Muscle of leg (tissue), 3 donors: ENCODE measurements at regions not wholly inside any gene's neighbourhood (a gene's known extent, or its start where the extent isn't known, plus 50 kb on each side); places are given as distances from the start of the nearest gene placed in this dataset.

Experiments
- DNase-seq: peaks from one replicate; pipeline ENCODE4 v3.0.0; 2013
- H3K27ac ChIP-seq: one replicate; pipeline ENCODE4 v1.5.1; 2013; ENCODE audit warnings: mild to moderate bottlenecking, low read length, control low read depth
- H3K27me3 ChIP-seq: one replicate; pipeline ENCODE4 v1.6.1; 2013; ENCODE audit warnings: low read length; ENCODE audit not compliant: control insufficient read depth, insufficient read depth
- H3K36me3 ChIP-seq: one replicate; pipeline ENCODE4 v1.6.1; 2013; ENCODE audit warnings: low read length; ENCODE audit not compliant: control insufficient read depth, insufficient read depth
- H3K4me1 ChIP-seq: one replicate; pipeline ENCODE4 v1.6.1; 2013; ENCODE audit warnings: low read length; ENCODE audit not compliant: control insufficient read depth, insufficient read depth
- H3K4me3 ChIP-seq: one replicate; pipeline ENCODE4 v1.5.1; 2013; ENCODE audit warnings: low read length, control low read depth
- H3K9me3 ChIP-seq: replicated peaks from 2 replicates; pipeline ENCODE4 v1.6.1; 2013; ENCODE audit warnings: low read depth, low read length; ENCODE audit not compliant: control insufficient read depth
- WGBS: methylation state at CpG from one replicate; pipeline ENCODE4 v1.1.5; 2013; ENCODE audit warnings: missing lambda C conversion rate; ENCODE audit not compliant: insufficient coverage; 5-methylcytosine and 5-hydroxymethylcytosine counted together

- H3K9me3 ChIP-seq = no peaks in the 10 kb centered on the region
- H3K27ac ChIP-seq = no peak overlapping the region
- DNase-seq = no peak
- peaks cover 24% of the 10 kb centered on the region for H3K4me1 ChIP-seq
- no peaks in the 10 kb centered on the region for H3K27me3 ChIP-seq
- whole genome bisulfite sequencing = 45% methylated on average over 4 of the region's 4 CpGs
- H3K36me3 ChIP-seq = no peaks in the 10 kb centered on the region
- no peak overlapping the region for H3K4me3 ChIP-seq
These were observed 86.4 kb upstream of the C1orf21 start for GRCh38 chr1:184300446-184300845.

GRCh38 chr1:184301227-184301626 lies 85.6 kb upstream of the C1orf21 start:
- no CpG with 5 or more reads among the region's 1 CpG for WGBS
- no peak overlapping the region for H3K27ac ChIP-seq
- H3K27me3 ChIP-seq = no peaks in the 10 kb centered on the region
- no peaks in the 10 kb centered on the region for H3K36me3 ChIP-seq
- no peaks in the 10 kb centered on the region for H3K9me3 ChIP-seq
- no peak for DNase-seq
- peaks cover 24% of the 10 kb centered on the region for H3K4me1 ChIP-seq
- no peak overlapping the region for H3K4me3 ChIP-seq

- Histone ChIP-seq H3K27ac (no peak overlapping the region), H3K4me1 (peaks cover 14% of the 10 kb centered on the region), H3K9me3 (no peaks in the 10 kb centered on the region), H3K27me3 (no peaks in the 10 kb centered on the region), H3K4me3 (no peak overlapping the region), H3K36me3 (no peaks in the 10 kb centered on the region)
- no CpG with 5 or more reads among the region's 3 CpGs for WGBS
- no peak for DNase-seq
These were observed 84.5 kb upstream of the C1orf21 start for GRCh38 chr1:184302346-184302745.

GRCh38 chr1:184310157-184310819 lies 76.5 kb upstream of the C1orf21 start:
- Histone ChIP-seq H3K4me3 (no peak overlapping the region), H3K9me3 (no peaks in the 10 kb centered on the region), H3K4me1 (no peaks in the 10 kb centered on the region), H3K27ac (no peak overlapping the region), H3K36me3 (no peaks in the 10 kb centered on the region), H3K27me3 (no peaks in the 10 kb centered on the region)
- no peak for DNase-seq
- 71% methylated on average over 1 of the region's 1 CpG for WGBS

- WGBS = no CpG with 5 or more reads among the region's 2 CpGs
- no peak for DNase-seq
- Histone ChIP-seq H3K4me3 (no peak overlapping the region), H3K27ac (no peak overlapping the region), H3K4me1 (no peaks in the 10 kb centered on the region), H3K9me3 (no peaks in the 10 kb centered on the region), H3K36me3 (no peaks in the 10 kb centered on the region), H3K27me3 (no peaks in the 10 kb centered on the region)
These were observed 75.2 kb upstream of the C1orf21 start for GRCh38 chr1:184311580-184311979.

GRCh38 chr1:184315254-184315653 lies 71.6 kb upstream of the C1orf21 start:
- Histone ChIP-seq H3K4me3 (no peak overlapping the region), H3K27me3 (no peaks in the 10 kb centered on the region), H3K9me3 (no peaks in the 10 kb centered on the region), H3K36me3 (no peaks in the 10 kb centered on the region), H3K27ac (no peak overlapping the region), H3K4me1 (no peaks in the 10 kb centered on the region)
- WGBS = no CpG with 5 or more reads among the region's 2 CpGs
- DNase-seq = no peak

GRCh38 chr1:184319879-184320278 lies 67.0 kb upstream of the C1orf21 start:
- Histone ChIP-seq H3K9me3 (no peaks in the 10 kb centered on the region), H3K4me3 (no peak overlapping the region), H3K27ac (no peak overlapping the region), H3K4me1 (no peaks in the 10 kb centered on the region), H3K27me3 (no peaks in the 10 kb centered on the region), H3K36me3 (no peaks in the 10 kb centered on the region)
- 84% methylated on average over 2 of the region's 3 CpGs for WGBS
- DNase-seq = no peak

GRCh38 chr1:184322253-184322652 lies 64.6 kb upstream of the C1orf21 start:
- H3K36me3 ChIP-seq = no peaks in the 10 kb centered on the region
- no peaks in the 10 kb centered on the region for H3K4me1 ChIP-seq
- WGBS = no CpG with 5 or more reads among the region's 6 CpGs
- no peaks in the 10 kb centered on the region for H3K27me3 ChIP-seq
- H3K27ac ChIP-seq = no peak overlapping the region
- no peak overlapping the region for H3K4me3 ChIP-seq
- no peak for DNase-seq
- no peaks in the 10 kb centered on the region for H3K9me3 ChIP-seq

GRCh38 chr1:184324972-184325371 lies 61.9 kb upstream of the C1orf21 start:
- Histone ChIP-seq H3K4me1 (no peaks in the 10 kb centered on the region), H3K27me3 (no peaks in the 10 kb centered on the region), H3K27ac (no peak overlapping the region), H3K36me3 (no peaks in the 10 kb centered on the region), H3K9me3 (no peaks in the 10 kb centered on the region), H3K4me3 (no peak overlapping the region)
- DNase-seq = no peak
- WGBS = 42% methylated on average over 2 of the region's 3 CpGs

GRCh38 chr1:184326278-184326677 lies 60.6 kb upstream of the C1orf21 start:
- WGBS = 100% methylated on average over 2 of the region's 6 CpGs
- DNase-seq = no peak
- H3K36me3 ChIP-seq = no peaks in the 10 kb centered on the region
- H3K4me1 ChIP-seq = no peaks in the 10 kb centered on the region
- H3K4me3 ChIP-seq = no peak overlapping the region
- H3K9me3 ChIP-seq = no peaks in the 10 kb centered on the region
- no peaks in the 10 kb centered on the region for H3K27me3 ChIP-seq
- H3K27ac ChIP-seq = no peak overlapping the region
